ENCODE measurements at regions not wholly inside any gene's neighbourhood (a gene's known extent, or its start where the extent isn't known, plus 50 kb on each side); places are given as distances from the start of the nearest gene placed in this dataset.

DNA sequence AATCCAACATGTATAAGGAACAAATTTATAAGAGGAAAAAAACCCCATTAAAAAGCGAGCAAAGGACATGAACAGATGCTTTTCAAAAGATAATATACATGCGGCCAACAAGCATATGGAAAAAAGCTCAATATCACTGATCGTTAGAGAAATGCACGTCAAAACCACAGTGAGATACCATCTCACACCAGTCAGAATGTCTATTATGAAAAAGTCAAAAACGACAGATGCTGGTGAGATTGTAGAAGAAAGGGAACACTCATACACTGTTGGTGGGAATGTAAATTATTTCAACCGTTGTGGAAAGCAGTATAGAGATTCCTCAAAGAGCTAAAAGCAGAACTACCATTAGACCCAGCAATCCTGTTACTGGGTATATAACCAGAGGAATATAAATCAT lies 465.4 kb downstream of the TMA16 start:
- TF ChIP-seq, protein P1, sequence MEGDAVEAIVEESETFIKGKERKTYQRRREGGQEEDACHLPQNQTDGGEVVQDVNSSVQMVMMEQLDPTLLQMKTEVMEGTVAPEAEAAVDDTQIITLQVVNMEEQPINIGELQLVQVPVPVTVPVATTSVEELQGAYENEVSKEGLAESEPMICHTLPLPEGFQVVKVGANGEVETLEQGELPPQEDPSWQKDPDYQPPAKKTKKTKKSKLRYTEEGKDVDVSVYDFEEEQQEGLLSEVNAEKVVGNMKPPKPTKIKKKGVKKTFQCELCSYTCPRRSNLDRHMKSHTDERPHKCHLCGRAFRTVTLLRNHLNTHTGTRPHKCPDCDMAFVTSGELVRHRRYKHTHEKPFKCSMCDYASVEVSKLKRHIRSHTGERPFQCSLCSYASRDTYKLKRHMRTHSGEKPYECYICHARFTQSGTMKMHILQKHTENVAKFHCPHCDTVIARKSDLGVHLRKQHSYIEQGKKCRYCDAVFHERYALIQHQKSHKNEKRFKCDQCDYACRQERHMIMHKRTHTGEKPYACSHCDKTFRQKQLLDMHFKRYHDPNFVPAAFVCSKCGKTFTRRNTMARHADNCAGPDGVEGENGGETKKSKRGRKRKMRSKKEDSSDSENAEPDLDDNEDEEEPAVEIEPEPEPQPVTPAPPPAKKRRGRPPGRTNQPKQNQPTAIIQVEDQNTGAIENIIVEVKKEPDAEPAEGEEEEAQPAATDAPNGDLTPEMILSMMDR (IDR thresholded peaks at IDR 0.05; ENCODE audit: low read depth, low read length) = no peak
- TF ChIP-seq POLR2A (IDR thresholded peaks at IDR 0.05; ENCODE audit: extremely low read depth, insufficient read length) = no peak

Data from NB4 (cell line).